Transverse colon (tissue), 4 donors: ENCODE measurements at regions not wholly inside any gene's neighbourhood (a gene's known extent, or its start where the extent isn't known, plus 50 kb on each side); places are given as distances from the start of the nearest gene placed in this dataset.

Source experiments
- CTCF ChIP-seq, 5 experiments: fragments of 200-600 bp in 3 of 5; fragments of 450-650 bp in 2 of 5; sonication (generic) in 3 of 5; IDR thresholded peaks; 1 replicate in 2 of 5; 2 replicates in 3 of 5; pipeline ENCODE4 v1.5.1; 2016 to 2017; ENCODE audit warnings: antibody characterized with exemption in 5 of 5, inconsistent platforms in 3 of 5, mild to moderate bottlenecking in 2 of 5, moderate library complexity in 1 of 5
- POLR2A ChIP-seq: fragments of 450-650 bp; IDR thresholded peaks from one replicate; pipeline ENCODE4 v1.6.1; 2016; ENCODE audit warnings: antibody characterized with exemption, mild to moderate bottlenecking, moderate library complexity
- POLR2AphosphoS5 ChIP-seq, 3 donors: sonication (generic); formaldehyde crosslinking; IDR thresholded peaks; one replicate each; pipeline ENCODE4 v1.6.1; 2016; ENCODE audit warnings: antibody characterized with exemption in 3 of 3

- TF ChIP-seq POLR2A = no peak
- TF ChIP-seq CTCF (IDR thresholded peaks at IDR 0.05) = no peak
- no peak for TF ChIP-seq POLR2AphosphoS5 (IDR thresholded peaks at IDR 0.05)
Measured at GRCh38 chr2:136217996-136218395, 100.0 kb upstream of the CXCR4 start.
